Effector memory CD4-positive, alpha-beta T cell (primary cell): ENCODE measurements at regions not wholly inside any gene's neighbourhood (a gene's known extent, or its start where the extent isn't known, plus 50 kb on each side); places are given as distances from the start of the nearest gene placed in this dataset.

Source experiments
- DNase-seq, 3 donors: peaks; one replicate each; pipeline ENCODE4 v3.0.0-alpha.2; 2020
- H3K27ac ChIP-seq: 2 replicates; pipeline ENCODE4 v1.7.0; 2013; ENCODE audit warnings: mild to moderate bottlenecking, low read length, moderate library complexity; ENCODE audit not compliant: insufficient read depth, poor library complexity, severe bottlenecking
- H3K27me3 ChIP-seq: replicated peaks from 2 replicates; pipeline ENCODE4 v1.7.0; 2013; ENCODE audit warnings: mild to moderate bottlenecking, low read length; ENCODE audit not compliant: insufficient read depth, control insufficient read depth, poor library complexity, severe bottlenecking
- H3K36me3 ChIP-seq: 2 replicates; pipeline ENCODE4 v1.7.0; 2013; ENCODE audit warnings: mild to moderate bottlenecking, low read length, moderate library complexity; ENCODE audit not compliant: control insufficient read depth, insufficient read depth
- H3K4me1 ChIP-seq: 2 replicates; pipeline ENCODE4 v1.7.0; 2013; ENCODE audit warnings: low read length, mild to moderate bottlenecking; ENCODE audit not compliant: control insufficient read depth, insufficient read depth, poor library complexity, severe bottlenecking
- H3K4me3 ChIP-seq: 2 replicates; pipeline ENCODE4 v1.7.0; 2013; ENCODE audit warnings: low read length, low read depth, mild to moderate bottlenecking; ENCODE audit not compliant: insufficient read depth, poor library complexity, severe bottlenecking
- H3K9me3 ChIP-seq: 2 replicates; pipeline ENCODE4 v1.7.0; 2013; ENCODE audit warnings: mild to moderate bottlenecking, low read length, moderate library complexity; ENCODE audit not compliant: control insufficient read depth

DNA sequence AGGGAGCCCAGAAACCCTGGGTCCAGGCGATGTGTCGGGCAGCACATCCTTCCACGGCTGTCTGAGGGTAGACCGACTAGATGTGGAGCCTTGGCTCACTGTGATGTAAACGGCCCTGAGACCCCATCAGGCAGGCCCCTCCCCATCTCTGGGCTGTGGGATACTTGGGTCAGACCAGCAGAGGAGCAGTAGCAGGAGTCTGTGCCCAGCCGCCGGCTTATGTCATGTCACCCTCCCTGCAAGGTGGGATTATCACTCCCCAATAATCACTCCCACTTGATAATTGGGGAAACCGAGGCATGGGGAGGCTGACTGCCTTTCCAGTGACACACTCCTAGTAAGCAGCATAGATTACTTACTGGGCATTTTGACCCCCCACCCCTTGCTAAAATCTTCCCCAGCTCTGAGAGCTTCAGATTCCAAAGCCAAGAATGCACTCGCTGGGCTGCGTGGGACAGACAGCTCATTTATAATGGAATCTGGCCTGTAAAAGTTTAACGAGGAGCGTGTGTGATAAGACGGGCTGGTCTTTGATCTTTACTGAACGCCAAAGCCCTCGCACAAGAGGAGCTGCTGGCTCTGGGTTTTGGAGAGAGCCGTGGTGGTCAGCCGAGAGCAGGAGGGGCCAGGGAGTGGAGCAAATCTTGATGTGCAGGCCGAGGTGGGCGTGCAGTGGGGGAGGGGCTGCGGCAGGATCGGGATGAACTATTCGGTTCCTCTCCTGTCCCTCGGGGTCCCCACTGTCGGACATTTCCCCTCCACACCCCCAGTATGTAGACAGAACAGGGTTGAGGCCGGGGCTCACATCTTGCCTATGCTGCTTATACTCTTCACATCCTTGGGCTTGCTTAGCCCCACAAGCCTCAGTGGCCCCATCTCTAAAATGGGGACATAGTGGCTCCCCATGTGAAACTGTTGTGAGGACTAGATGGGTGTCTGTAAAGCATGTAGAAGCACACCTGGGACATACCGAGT lies 200.0 kb downstream of the GLI2 start:
- Histone ChIP-seq H3K36me3 (no peaks in the 10 kb centered on the region), H3K27me3 (no peaks in the 10 kb centered on the region), H3K4me1 (no peaks in the 10 kb centered on the region), H3K9me3 (no peaks in the 10 kb centered on the region), H3K4me3 (no peak overlapping the region), H3K27ac (no peak overlapping the region)
- DNase-seq: no peak

DNA sequence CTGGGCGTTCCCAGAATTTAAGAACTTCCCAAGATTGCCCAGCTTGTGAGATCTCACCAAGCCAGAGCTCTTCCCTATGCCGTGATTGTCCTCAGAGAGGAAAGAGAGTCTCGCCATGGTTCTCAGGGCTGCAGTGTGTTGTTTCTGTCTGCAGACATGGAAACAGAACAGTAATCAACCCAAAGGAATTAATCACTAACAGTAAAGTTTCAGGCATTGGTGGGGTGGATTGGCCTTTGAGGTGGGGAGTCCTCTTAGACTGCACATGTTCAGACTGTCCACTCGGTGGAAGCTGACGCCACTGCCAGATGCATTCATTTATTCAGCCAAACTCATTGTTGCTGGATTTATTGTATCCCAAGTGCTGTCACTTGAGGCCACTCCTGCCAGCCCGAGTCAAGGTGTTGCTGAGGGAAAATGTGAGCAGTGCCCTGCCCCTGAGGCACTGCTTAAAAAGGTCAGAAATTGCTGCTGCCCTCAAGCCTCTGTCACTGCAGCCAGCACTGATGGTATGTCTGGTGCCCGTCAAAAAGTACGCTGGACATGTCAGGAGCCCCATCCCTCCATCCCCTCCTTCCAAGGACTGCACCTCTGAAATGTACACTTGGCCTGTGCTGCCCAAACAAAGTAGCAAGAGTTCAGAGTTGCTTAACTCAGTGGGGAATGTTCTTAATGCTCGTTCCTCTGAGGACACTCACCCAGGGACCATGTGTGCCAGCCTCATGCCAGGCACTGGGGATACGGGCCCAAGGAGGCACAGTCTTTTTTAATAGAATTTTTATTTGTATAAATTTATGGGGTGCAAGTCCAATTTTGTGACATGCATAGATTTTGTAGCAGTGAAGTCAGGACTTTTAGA lies 201.0 kb downstream of the GLI2 start:
- Histone ChIP-seq H3K4me1 (no peaks in the 10 kb centered on the region), H3K27ac (no peak overlapping the region), H3K36me3 (no peaks in the 10 kb centered on the region)

DNA sequence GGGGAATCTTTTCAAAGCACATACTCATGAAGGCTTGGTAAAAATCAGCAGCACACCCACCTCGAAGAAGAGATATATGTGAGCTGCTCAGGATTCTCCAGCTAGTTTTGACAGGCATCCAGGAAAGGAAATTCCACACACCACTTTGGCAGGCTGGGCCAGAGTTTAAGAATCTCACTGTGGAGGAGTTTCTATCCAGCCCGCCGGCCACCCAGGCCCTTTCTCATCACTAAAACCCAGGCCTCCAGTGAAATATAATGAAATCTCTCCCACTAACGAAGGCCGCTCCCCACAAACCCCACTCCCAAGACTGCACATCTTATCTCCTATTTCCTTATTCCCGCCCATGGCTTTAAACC lies 202.0 kb downstream of the GLI2 start:
- no peak overlapping the region for H3K4me3 ChIP-seq
- H3K4me1 ChIP-seq: no peaks in the 10 kb centered on the region
- no peaks in the 10 kb centered on the region for H3K27me3 ChIP-seq
- H3K27ac ChIP-seq: no peak overlapping the region
- no peaks in the 10 kb centered on the region for H3K36me3 ChIP-seq
- no peaks in the 10 kb centered on the region for H3K9me3 ChIP-seq
- DNase-seq: no peak

More for the DNA sequence above, 201.0 kb downstream of the GLI2 start:
- no peaks in the 10 kb centered on the region for H3K27me3 ChIP-seq
- no peak for DNase-seq
- no peak overlapping the region for H3K4me3 ChIP-seq
- no peaks in the 10 kb centered on the region for H3K9me3 ChIP-seq

DNA sequence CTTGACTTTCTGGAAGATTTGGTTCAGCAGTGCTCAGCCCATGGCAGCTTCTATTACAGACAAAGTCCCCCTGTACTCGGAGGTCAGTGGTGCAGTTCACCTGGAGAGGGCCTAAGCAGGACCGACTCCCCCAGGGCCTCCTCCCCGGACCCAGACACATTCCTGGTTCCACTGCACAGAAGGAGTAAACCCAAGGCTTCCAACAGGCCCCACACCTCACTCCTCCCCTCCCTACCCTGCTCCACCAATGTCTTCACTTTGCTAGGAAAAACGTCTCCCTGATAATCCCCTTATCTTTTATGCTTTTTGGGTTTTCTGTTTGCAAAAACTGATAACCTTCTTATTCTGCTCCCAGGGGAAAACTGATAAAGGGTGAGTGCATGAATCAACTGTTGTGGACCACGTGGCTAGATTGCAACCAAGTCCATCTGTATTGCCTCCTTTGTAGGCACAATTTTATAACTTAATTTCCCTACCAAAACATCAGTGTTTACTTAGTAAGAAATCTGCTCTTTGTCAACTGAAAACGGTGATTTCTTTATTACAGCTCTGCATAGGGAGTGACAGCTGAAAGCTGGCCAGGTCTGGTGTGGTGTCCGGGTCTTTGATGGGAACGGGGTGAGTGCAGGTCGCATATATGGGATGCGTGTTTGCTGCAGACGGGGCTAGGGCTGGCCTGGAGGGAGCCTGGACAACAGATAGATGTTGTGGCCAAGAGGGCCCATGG lies 202.5 kb downstream of the GLI2 start:
- Histone ChIP-seq H3K9me3 (no peaks in the 10 kb centered on the region), H3K4me1 (no peaks in the 10 kb centered on the region), H3K4me3 (no peak overlapping the region), H3K27ac (no peak overlapping the region), H3K27me3 (no peaks in the 10 kb centered on the region), H3K36me3 (no peaks in the 10 kb centered on the region)
- DNase-seq: no peak

DNA sequence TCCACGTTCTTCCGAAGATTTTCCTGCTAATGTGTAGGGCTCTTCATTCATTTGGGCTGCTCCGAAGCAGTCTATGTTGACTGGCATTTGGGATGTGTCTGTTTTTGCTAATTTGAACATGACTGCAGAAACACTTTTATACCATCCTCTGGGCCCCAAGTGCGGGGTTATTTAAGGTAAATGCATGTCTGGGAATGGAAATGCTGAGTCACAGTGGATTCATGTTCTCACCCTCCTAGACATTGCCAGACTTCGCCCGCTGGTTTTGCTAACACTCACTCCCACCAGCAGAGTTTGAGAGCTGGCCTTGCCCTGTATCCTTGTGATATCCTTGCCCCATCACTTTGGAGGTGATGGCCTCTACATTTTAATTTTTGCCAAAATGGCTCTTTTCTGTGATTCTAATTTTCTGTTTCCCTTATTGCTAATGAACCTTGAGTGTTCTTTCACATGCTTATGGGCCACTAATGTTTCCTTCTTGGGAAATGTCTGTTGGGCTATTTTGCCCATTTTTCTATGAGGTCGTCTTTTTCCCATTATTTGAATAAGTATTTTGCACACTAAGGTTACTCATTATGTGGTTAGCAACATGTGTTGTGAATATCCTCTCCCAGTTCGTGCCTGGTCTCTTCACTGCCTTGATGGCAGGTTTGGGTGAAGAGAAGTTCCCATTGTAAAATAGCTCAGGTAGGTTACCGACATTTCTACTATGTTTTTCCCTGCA lies 204.1 kb downstream of the GLI2 start:
- no peaks in the 10 kb centered on the region for H3K4me1 ChIP-seq

DNA sequence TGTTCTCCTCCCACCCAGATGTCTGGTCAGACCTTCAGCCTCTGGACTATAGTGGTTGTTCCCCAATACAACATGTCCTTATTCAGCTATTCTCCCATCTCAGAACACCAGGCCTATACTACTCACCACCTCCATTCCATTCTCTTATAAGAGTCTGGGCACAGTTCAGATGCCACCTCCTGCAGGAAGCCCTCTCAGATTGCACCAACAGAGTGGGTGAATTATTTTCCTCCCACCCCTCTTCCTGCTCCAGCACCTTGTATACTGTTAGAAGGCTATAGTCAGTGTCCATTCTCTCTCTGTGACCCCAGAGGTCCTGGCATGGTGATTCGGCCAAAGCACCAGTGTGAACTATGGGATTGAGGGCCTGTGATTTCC lies 204.6 kb downstream of the GLI2 start:
- no peak overlapping the region for H3K27ac ChIP-seq
- H3K4me1 ChIP-seq: no peaks in the 10 kb centered on the region

More for the DNA sequence above, 204.1 kb downstream of the GLI2 start:
- Histone ChIP-seq H3K36me3 (no peaks in the 10 kb centered on the region), H3K27me3 (no peaks in the 10 kb centered on the region), H3K27ac (no peak overlapping the region), H3K4me3 (no peak overlapping the region), H3K9me3 (no peaks in the 10 kb centered on the region)
- DNase-seq: no peak

DNA sequence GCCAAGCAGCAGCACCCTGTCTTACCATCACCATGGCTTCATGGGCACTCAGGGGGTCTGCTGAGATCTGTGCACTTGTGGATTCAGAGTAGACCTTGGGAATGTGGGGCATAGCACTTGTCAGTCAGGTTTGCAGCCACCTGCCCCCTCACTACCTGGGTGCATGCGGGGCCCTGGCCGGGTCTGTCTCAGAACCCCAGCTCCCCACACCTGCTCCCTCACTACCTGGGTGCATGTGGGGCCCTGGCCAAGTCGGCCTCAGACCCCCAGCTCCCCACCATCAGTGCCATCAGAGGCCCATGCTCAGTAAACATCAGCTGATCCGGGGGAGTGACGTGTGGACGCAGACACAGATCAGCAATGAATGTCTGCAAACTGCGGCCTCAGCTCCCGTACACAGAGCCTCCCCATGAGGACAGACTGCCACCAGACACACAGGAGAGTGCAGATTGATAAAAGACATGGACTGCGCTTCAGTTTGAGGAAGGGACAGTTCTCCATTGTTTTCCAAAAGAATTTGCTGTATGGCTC lies 205.1 kb downstream of the GLI2 start:
- Histone ChIP-seq H3K4me1 (no peaks in the 10 kb centered on the region), H3K36me3 (no peaks in the 10 kb centered on the region), H3K27me3 (no peaks in the 10 kb centered on the region), H3K27ac (no peak overlapping the region), H3K9me3 (no peaks in the 10 kb centered on the region), H3K4me3 (no peak overlapping the region)
- DNase-seq: no peak

More for the DNA sequence above, 204.6 kb downstream of the GLI2 start:
- Histone ChIP-seq H3K9me3 (no peaks in the 10 kb centered on the region), H3K36me3 (no peaks in the 10 kb centered on the region), H3K4me3 (no peak overlapping the region), H3K27me3 (no peaks in the 10 kb centered on the region)
- no peak for DNase-seq

DNA sequence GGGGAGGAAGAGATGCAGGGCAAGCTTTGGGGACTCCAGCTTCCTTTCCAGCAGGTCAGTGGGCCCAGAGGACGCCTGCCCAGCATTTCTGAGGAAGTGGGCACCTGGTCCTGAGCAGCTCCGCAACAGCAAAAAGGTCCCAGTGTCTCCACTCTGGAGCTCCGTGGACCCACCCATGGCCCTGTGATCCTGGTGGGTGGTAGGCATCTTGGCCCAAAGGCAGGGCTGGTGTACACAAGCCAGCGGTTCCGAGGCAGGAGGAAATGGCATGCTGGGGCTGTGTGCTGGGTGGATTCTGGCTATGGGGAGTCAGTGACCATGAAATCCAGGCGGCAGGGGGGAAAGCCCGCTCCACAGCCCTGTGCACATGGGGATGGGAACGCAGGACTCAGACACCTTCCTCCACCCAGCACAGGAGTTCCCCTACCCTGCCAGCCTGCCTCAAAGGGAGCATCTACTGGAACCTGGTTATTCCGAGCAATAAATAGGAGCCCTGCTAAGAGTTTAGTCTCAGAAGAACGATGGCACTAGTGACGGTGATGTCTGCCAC lies 206.0 kb downstream of the GLI2 start:
- Histone ChIP-seq H3K9me3 (no peaks in the 10 kb centered on the region), H3K27ac (no peak overlapping the region), H3K4me1 (no peaks in the 10 kb centered on the region), H3K36me3 (no peaks in the 10 kb centered on the region), H3K4me3 (no peak overlapping the region), H3K27me3 (no peaks in the 10 kb centered on the region)
- DNase-seq: no peak

DNA sequence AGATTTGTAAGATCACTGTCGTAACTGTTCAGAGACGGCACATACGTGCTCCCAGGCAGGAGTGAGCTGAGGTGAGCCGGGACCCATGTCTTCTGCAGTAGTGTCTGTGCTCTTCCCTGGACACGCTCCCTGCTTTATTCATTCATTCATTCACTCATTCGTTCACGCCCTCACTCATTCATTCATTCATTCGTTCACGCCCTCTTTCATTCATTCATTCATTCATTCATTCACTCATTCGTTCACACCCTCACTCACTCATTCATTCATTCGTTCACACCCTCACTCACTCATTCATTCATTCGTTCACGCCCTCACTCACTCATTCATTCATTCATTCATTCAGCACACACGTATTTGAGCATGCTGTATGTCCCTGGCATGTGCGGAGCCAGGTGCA lies 207.0 kb downstream of the GLI2 start:
- H3K4me1 ChIP-seq: no peaks in the 10 kb centered on the region
- H3K4me3 ChIP-seq: no peak overlapping the region
- H3K27ac ChIP-seq: no peak overlapping the region
- DNase-seq: no peak
- no peaks in the 10 kb centered on the region for H3K9me3 ChIP-seq
- H3K27me3 ChIP-seq: no peaks in the 10 kb centered on the region
- H3K36me3 ChIP-seq: no peaks in the 10 kb centered on the region
